Spleen (tissue), 7 donors: ENCODE measurements at regions not wholly inside any gene's neighbourhood (a gene's known extent, or its start where the extent isn't known, plus 50 kb on each side); places are given as distances from the start of the nearest gene placed in this dataset.

Experiments used
- POLR2A ChIP-seq, 3 donors: fragments of 450-650 bp; IDR thresholded peaks; one replicate each; pipeline ENCODE4 v1.5.1; 2017; ENCODE audit warnings: antibody characterized with exemption in 3 of 3, mild to moderate bottlenecking in 1 of 3
- POLR2AphosphoS5 ChIP-seq, 3 donors: sonication (generic); formaldehyde crosslinking; IDR thresholded peaks; one replicate each; pipeline ENCODE4 v1.5.1; 2017; ENCODE audit warnings: antibody characterized with exemption in 3 of 3
- TF ChIP-seq, protein P1 (sequence below), 11 experiments: fragments of 200-600 bp in 7 of 11; fragments of 450-650 bp in 4 of 11; sonication (generic) in 4 of 11; IDR thresholded peaks in 8 of 11; conservative IDR thresholded peaks in 3 of 11; 1 replicate in 7 of 11; 2 replicates in 4 of 11; pipeline versions ENCODE4 v1.4.0 to v1.8.0; 2016 to 2021; ENCODE audit warnings: antibody characterized with exemption in 11 of 11, inconsistent platforms in 4 of 11, mild to moderate bottlenecking in 1 of 11
- donor health status: DM: no; HTN: no; CAD: no; lungs with moderate emphysema.
- donor health status: DM: no; HTN: no; CAD: no.
- donor health status: DM: no; HTN: no; CAD: no.

DNA sequence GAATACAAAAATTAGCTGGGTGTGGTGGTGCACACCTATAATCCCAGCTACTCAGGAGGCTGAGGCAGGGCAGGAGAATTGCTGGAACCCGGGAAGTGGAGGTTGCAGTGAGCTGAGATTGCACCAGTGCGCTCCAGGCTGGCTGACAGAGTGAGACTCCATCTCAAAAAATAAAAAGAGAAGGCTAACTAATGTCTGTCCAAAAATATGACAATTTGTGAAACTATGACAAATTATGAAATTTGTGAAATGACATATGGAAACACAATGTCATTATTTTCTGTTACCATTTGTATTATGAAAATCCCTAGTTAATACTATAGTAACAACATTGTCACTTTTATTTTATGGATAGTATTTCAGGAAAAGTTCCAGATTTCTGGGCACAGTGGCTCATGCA, 1306.3 kb upstream of the EPHA6 start:
- TF ChIP-seq POLR2AphosphoS5 (IDR thresholded peaks at IDR 0.05) (no peak), POLR2A (IDR thresholded peaks at IDR 0.05) (no peak)
- TF ChIP-seq, protein P1, sequence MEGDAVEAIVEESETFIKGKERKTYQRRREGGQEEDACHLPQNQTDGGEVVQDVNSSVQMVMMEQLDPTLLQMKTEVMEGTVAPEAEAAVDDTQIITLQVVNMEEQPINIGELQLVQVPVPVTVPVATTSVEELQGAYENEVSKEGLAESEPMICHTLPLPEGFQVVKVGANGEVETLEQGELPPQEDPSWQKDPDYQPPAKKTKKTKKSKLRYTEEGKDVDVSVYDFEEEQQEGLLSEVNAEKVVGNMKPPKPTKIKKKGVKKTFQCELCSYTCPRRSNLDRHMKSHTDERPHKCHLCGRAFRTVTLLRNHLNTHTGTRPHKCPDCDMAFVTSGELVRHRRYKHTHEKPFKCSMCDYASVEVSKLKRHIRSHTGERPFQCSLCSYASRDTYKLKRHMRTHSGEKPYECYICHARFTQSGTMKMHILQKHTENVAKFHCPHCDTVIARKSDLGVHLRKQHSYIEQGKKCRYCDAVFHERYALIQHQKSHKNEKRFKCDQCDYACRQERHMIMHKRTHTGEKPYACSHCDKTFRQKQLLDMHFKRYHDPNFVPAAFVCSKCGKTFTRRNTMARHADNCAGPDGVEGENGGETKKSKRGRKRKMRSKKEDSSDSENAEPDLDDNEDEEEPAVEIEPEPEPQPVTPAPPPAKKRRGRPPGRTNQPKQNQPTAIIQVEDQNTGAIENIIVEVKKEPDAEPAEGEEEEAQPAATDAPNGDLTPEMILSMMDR (IDR thresholded peaks at IDR 0.05 in 8 of 11, conservative IDR thresholded peaks at IDR 0.05 in 3 of 11) = no peak
